ENCODE measurements at regions not wholly inside any gene's neighbourhood (a gene's known extent, or its start where the extent isn't known, plus 50 kb on each side); places are given as distances from the start of the nearest gene placed in this dataset.

- TF ChIP-seq POLR2AphosphoS5 (IDR thresholded peaks at IDR 0.05; ENCODE audit: low read depth) (no peak), CTCF (IDR thresholded peaks at IDR 0.05; ENCODE audit: insufficient read depth, low read length) (no peak), GABPA (IDR thresholded peaks at IDR 0.05; ENCODE audit: low read depth) (no peak), REST (IDR thresholded peaks at IDR 0.05; ENCODE audit: insufficient replicate concordance, low read depth) (no peak), SPI1 (IDR thresholded peaks at IDR 0.05; ENCODE audit: borderline replicate concordance, low read depth) (no peak)
- no peaks in the 10 kb centered on the region for H3K27me3 ChIP-seq (ENCODE audit: insufficient read depth, poor library complexity, severe bottlenecking)
- DNase-seq (ENCODE audit: low read depth in 1 of 2, low spot score in 1 of 2), result no peak
- H3K27ac ChIP-seq (replicated peaks), result no peak overlapping the region
- no peak overlapping the region for H3K4me3 ChIP-seq (replicated peaks; ENCODE audit: insufficient read depth, low read length)
Observed at GRCh38 chr5:75886706-75887105, 169.5 kb upstream of the POC5 start.

GRCh38 chr5:75885849-75886596 lies 168.8 kb upstream of the POC5 start:
- peak; percentile 2 for TF ChIP-seq CTCF (IDR thresholded peaks at IDR 0.05; ENCODE audit: insufficient read depth, low read length)
- TF ChIP-seq REST (IDR thresholded peaks at IDR 0.05; ENCODE audit: insufficient replicate concordance, low read depth), result no peak
- DNase-seq (ENCODE audit: low read depth in 1 of 2, low spot score in 1 of 2), result no peak
- no peak overlapping the region for H3K27ac ChIP-seq (replicated peaks)
- no peak overlapping the region for H3K4me3 ChIP-seq (replicated peaks; ENCODE audit: insufficient read depth, low read length)
- H3K27me3 ChIP-seq (ENCODE audit: insufficient read depth, poor library complexity, severe bottlenecking), result no peaks in the 10 kb centered on the region

- Histone ChIP-seq H3K27me3 (ENCODE audit: insufficient read depth, poor library complexity, severe bottlenecking) (no peaks in the 10 kb centered on the region), H3K27ac (replicated peaks) (no peak overlapping the region), H3K4me3 (replicated peaks; ENCODE audit: insufficient read depth, low read length) (no peak overlapping the region)
- TF ChIP-seq REST (IDR thresholded peaks at IDR 0.05; ENCODE audit: insufficient replicate concordance, low read depth) (no peak), GABPA (IDR thresholded peaks at IDR 0.05; ENCODE audit: low read depth) (no peak)
- DNase-seq (ENCODE audit: low read depth in 1 of 2, low spot score in 1 of 2), result no peak
Observed at GRCh38 chr5:75885321-75885720, 168.1 kb upstream of the POC5 start.

Measured in HL-60 (cell line).